NCI-H1105 treated with DMSO at 0.1 percent for 48 hours (cell line): ENCODE measurements at regions not wholly inside any gene's neighbourhood (a gene's known extent, or its start where the extent isn't known, plus 50 kb on each side); places are given as distances from the start of the nearest gene placed in this dataset.
"Not testable (repeated sequence)": the region's sequence is repeated elsewhere in the genome, so short reads cannot be mapped to it uniquely, and the experiment has no call there.

Experiments used
- DNase-seq: peaks from one replicate; lab custom pipeline; 2025; lab: John Stamatoyannopoulos, UW

DNA sequence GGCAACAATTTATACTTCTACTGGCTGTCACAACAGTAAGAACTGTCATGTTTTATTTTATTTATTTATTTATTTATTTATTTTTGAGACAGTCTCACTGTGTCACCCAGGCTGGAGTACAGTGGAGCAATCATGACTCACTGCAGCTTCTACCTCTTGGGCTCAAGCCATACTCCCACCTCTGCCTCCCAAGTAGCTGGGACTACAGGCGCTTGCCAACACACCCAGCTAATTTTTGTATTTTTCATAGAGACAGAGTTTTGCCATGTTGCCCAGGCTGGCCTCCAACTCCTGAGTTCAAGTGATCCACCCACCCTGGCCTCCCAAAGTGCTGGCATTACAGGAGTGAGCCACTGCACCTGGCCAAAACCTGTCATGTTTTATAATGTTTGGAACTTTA, 255.1 kb upstream of the DUSP10 start:
- not testable (repeated sequence) for DNase-seq

DNA sequence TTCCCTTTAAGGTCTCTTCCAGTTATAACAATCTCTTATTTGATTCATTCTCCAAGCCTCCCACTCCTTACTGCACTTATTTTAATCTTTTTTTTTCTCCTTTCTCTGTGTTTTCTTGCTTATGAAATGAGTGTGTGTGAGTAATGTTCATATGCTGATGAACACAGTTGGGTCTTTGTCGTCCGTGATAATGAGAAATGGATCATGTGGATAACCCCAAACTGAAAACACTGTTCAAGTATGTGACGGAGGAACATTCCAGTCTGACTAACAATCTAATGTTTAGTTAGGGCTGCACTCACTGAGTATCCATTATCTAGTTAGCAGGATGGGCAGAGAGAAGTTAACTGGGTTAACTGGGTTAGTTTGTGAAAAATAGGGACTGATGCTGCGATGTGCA, 253.1 kb upstream of the DUSP10 start:
- no peak for DNase-seq

DNA sequence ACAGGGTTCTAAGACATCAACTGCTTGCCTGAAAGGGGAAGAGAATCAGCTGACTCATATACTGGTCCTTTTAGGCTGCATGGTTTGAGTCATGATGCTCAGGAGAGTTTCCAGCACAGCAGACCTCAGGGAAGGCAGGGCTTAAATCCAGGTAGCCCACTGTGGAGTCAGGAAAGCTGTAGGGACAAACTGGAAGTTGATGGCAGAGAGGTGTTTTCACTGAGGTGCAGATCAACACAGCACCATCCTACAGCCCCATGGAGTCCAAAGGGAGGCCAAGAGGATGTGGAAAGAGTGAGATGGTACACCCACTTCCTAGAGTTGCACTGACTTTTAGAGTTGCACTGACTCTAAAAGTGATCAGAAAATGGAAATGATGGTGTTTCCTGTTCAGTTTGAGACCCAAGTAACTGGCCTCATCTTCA, 252.4 kb upstream of the DUSP10 start:
- DNase-seq = no peak

DNA sequence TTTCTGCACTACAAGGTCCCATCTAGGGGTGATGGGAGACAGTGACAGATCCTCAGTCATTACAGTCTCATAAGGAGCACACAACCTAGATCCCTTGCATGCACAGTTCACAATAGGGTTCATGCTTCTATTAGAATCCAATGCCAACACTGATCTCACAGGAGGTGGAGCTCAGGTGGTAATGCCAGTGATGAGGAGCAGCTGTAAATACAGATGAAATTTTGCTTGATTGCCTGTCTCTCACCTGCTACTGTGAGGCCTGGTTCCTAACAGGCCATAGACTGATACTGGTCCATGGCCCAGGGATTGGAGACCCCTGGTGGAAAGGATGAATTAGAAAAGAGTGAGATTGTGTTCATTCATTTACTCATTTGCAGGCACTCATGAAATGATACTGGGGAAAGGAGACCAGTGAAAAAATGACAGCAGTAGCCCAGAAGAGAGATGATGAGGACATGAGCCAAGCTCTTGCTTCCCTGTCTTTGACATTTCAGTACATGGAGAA, 251.6 kb upstream of the DUSP10 start:
- no peak for DNase-seq

DNA sequence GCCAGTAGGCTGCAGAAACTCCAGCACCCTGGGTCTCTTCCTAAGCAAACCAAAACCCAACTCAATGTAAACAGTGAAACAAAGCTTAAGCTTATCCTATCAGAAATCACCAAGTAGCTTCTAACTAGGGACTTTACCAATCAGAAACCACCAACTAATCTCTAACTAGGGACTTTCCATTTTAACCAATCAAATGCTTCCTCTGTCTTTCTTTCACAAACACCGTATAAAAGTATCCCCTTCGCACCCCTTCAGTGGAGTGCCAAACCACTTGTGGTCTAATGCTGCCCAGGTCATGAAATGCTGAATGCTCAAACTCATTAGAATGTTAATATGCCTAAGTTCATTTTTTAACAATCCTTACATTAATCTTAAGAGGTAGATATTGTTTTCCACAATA, 250.5 kb upstream of the DUSP10 start:
- DNase-seq = no peak

DNA sequence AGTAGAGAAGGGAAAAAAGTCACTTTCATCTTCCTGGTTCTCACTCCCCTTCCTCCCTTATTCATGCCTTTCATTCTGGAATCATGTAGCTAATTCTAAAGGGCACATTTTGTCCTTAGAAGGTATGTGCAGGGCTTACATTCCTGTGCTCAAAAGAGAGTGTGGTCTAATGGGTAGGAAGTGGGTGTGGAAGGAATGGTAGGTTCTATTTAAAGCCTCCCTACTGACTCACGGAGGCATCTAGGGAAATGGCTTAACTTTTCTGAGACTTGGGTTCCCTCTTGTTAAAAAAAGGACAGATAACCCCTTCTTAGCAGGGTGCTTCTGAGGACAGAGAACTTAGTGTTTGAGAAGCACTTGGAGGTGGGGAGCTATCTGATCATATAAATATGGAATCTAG, 249.3 kb upstream of the DUSP10 start:
- DNase-seq = no peak

DNA sequence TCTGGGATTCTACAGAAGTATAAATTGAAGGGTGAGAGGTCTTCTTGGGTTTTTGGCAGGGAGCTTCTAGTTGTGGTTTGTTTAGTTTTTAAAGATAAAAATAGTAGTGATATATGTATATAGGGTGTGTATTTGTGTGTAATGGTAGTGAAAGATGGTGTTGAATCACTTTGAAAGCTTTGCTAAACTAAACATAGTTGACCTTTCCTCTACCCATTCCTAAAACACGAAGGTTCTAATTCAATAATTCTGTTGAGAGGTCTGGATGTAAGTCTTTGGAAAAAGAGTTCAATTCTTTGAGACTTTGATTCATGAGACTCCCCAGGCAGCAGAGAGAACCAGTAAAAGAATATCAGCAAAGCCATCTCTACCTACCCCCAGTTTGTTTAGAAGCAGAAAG, 247.9 kb upstream of the DUSP10 start:
- no peak for DNase-seq

DNA sequence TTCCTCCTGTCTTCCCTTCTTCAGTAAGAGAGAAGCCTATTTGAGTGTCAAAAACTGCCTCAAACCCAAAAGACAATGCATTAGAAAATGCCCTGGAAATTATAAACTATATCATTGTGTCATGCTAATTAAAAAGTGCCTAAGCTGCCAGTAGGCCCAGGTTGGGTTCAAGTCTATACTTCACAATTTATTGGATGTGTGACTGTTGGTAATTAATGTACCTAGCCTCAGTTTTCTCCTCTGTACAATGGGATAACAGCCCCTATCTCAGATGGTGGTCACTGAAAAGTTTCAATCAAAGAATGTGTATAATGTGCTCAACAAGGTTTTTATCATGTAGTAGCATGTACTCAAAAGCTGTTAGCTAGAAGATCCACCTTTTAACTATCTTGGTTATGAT, 246.9 kb upstream of the DUSP10 start:
- no peak for DNase-seq

DNA sequence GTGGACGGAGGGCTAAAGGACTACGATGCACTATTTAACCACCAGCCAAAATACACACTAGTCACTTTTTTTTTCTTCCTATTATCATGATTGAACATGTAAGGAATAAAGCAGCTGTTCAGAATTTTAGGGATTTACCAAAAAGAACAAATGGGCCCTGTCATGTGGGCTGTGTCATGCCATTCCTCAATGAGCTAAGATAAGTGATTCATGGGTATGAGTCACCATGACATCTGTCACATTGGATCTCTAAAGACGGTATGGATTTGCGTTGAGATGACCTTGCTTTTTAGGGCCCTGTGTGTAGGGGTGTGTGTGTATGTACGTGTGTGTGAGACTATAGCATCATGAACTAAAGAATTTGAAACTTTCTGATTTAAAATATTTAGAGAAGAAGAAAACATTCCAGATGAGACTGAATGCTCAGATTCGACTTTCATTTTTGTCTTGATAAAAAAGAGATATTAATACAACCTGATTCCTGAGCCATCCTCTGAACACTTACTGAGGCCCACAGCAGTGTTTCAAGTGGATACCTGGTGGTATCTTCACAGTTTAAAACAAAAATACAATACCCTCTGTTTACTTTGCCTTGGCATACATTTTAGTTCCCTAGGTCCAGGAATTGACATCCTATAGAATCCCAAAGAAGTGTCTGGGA, 246.1 kb upstream of the DUSP10 start:
- DNase-seq = no peak

DNA sequence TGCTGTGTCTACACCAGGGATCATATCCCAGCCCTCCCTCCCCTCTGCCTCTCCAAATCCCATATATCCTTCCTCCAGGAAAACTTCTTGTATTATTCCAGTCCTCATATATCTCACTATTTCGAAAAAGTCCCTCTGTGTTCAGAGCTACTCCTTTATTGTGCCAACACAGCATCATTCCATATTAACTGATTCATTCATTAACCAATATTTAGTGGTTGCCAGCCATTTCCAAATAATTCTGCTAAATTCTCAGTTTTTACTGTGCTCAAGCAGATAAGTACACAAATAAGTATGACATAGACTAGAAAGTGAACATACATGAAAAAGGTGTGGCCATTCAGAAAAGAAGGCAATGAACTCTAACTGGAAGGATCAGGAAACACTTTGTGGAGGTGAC, 241.6 kb upstream of the DUSP10 start:
- no peak for DNase-seq

DNA sequence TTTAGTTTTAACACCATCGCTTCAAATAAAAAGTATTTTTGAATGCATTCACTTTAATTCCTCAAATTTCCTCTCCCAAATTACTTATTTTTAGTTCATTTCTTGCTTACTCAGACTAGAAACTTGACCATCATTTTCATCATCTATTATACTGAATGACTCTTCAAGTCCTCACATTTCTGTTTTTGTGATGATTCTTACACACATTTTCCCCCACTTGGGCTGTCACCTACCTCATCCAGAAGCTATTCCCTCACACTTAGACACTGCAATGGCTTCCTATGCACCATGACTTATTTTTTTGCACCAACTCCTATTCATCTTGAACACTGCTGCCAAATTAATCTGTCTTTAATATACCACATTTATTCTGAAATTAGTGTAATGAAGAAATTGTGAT, 239.6 kb upstream of the DUSP10 start:
- no peak for DNase-seq

DNA sequence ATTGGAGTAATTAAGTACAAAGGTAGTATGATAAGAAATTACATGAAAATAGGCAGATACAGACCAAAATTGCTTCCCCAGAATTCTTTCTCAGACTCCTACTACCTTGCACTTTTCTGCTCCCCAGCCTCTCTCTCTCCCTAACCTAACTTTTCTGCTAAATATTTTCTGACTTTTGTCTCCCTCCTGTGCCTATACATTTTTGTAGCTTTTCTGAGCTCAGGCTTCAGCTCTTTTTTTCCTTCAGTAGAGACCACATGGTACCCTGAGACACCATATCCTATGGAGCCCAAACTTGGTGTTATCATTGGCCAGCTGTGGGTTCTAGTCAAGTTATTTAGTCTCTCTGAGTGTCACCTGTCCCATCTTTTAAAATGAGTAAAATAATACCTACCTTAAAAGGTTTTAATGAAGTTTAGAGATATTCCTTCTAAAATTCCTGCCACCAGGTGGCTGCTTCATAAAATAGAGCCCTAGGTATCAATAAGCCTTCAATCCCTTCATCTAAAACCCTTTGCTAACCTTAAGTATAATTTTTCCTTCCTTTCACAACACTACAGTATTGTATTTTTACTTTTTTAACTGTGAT, 237.6 kb upstream of the DUSP10 start:
- no peak for DNase-seq

DNA sequence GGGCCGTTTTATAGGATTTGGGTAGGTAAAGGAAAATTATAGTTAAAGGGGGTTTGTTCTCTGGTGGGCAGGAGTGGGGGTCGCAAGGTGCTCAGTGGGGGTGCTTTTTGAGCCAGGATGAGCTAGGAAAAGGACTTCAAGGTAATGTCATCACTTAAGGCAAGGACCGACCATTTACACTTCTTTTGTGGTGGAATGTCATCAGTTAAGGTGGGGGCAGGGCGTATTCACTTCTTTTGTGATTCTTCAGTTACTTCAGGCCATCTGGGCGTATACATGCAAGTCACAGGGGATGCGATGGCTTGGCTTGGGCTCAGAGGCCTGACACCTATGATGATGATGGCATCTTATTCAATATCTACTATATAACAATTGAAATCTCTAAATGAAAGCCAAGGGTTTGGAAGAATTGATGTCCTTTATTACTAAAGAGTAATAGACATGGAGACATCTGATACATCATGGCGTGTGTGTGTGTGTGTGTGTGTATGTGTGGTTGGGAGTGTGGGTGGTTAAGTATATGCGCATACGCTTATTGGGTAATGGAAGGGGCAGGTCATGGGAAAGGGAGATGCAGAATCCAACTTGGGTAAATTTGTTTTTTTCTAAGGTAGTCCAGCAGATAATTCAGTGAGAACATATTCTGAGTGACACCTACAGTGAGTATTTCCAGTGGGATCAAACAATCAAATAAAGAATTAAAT, 236.9 kb upstream of the DUSP10 start:
- DNase-seq = not testable (repeated sequence)

DNA sequence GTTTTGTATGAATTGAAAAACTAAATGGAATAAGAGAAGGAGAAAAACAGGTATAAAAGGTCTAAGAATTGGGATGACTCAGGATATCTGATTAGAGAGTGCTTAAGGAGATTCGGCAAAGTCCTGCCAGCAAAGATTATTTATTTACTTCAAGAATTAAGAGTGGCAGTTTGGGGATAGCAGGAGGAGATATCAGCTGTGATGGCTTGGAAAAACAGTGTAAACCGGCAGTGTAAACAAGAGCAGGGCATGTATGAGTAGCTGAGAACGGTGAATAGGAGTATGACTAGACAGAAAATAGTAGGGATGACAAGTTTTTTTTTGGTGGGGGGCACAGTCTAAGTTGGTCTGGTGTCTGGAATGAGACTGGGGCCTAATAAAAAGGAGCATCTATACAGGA, 231.9 kb upstream of the DUSP10 start:
- not testable (repeated sequence) for DNase-seq

DNA sequence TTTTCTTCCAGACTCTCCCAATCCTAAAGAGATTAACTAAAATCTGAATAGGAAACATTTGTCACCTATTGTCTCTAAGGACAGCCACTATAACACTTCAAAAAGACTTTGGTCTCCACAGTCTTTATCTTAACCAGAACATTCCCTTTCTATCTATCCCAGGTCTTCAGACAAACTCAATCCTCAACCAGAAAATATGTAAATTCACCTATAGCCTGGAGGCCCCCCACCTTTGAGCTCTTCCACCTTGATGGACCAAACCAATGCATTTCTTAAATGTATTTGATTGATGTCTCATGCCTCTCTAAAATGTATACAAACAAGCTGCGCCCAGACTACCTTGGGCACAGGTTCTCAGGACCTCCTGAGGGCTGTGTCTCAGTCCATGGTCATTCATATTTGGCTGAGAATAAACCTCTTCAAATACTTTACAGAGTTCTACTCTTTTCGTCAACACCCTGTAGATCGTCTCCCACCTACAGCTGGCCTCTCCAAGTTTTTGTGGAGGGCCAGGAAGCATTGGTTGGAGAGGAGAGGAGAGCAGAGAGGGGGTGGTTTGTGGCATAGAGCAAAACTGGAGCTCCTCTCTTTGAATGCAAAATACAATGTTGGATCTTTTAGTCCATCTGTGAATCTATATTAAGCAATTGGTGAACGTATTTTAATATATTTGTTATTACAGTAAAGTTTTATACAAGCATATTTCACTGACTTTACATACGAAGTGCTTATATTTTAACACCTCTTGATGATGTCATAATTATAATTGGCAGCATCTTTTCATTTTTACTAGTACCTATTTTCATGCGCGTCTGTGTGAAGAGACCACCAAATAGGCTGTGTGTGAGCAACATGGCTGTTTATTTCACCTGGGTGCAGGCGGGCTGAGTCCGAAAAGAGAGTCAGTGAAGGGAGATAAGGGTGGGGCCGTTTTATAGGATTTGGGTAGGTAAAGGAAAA, 230.7 kb upstream of the DUSP10 start:
- DNase-seq = no peak

DNA sequence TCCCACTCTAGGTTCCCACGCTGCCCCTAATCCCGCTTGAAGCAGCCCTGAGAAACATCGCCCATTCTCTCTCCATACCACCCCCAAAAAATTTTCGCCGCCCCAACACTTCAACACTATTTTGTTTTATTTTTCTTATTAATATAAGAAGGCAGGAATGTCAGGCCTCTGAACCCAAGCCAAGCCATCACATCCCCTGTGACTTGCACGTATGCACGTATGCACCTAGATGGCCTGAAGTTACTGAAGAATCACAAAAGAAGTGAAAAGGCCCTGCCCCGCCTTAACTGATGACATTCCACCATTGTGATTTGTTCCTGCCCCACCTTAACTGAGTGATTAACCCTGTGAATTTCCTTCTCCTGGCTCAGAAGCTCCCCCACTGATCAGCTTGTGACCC, 229.1 kb upstream of the DUSP10 start:
- DNase-seq = not testable (repeated sequence)

DNA sequence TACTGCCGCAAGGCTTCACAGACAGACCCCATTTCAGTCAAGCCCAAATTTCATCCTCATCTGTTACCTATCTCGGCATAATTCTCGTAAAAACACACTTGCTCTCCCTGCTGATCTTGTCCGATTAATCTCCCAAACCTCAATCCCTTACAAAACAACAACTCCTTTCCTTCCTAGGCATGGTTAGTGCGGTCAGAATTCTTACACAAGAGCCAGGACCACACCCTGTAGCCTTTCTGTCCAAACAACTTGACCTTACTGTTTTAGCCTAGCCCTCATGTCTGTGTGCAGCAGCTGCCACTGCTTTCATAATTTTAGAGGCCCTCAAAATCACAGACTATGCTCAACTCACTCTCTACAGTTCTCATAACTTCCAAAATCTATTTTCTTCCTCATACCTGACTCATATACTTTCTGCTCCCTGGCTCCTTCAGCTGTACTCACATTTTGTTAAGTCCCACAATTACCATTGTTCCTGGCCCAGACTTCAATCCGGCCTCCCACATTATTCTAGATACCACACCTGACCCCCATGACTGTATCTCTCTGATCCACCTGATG, 227.5 kb upstream of the DUSP10 start:
- DNase-seq = not testable (repeated sequence)

DNA sequence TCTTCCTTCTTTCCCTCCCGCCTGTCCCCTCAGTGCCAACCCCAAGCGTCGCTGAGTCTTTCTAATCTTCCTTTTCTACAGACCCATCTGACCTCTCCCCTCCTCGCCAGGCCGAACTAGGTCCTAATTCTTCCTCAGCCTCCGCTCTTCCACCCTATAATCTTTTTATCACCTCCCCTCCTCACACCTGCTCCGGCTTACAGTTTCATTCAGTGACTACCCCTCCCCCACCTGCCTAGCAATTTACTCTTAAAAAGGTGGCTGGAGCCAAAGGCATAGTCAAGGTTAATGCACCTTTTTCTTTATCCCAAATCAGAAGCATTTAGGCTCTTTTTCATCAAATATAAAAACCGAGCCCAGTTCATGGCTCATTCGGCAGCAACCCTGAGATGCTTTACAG, 225.6 kb upstream of the DUSP10 start:
- DNase-seq = not testable (repeated sequence)

DNA sequence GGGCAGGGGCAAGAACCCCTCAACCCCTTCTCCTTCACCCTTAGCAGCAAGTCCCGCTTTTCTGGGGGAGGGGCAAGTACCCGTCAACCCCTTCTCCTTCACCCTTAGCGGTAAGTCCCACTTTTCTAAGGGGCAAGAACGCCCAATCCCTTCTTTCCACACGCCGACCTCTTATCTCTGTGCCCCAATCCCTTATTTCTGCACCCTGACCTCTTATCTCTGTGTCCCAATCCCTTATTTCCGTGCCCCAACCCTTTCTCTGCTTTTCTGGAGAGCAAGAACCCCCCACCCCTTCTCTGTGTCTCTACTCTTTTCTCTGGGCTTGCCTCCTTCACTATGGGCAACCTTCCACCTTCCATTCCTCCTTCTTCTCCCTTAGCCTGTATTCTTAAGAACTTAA, 225.0 kb upstream of the DUSP10 start:
- DNase-seq = not testable (repeated sequence)

DNA sequence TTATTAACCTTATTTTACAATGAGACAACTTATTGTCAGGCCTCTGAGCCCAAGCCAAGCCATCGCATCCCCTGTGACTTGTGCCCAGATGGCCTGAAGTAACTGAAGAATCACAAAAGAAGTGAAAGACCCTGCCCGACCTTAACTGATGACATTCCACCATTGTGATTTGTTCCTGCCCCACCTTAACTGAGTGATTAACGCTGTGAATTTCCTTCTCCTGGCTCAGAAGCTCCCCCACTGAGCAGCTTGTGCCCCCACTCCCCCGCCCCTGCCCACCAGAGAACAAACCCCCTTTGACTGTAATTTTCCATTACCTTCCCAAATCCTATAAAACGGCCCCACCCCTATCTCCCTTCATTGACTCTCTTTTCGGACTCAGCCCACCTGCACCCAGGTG, 224.0 kb upstream of the DUSP10 start:
- DNase-seq = not testable (repeated sequence)

DNA sequence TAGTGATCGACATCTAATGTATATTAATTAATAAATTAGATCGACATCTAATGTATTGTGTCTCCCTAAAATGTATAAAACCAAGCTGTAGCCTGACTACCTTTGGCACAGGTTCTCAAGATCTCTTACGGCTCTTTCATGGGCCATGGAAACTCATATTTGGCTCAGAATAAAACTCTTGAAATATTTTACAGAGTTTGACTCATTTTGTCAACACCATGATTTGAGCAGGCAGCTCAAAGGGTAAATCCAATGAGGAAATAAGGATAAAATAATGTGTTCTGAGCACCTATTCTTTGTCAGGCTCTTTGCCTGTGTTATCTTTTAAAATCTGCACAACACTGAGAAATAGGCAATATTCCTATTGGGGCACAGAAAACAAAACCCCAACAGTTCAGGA, 223.4 kb upstream of the DUSP10 start:
- no peak for DNase-seq

DNA sequence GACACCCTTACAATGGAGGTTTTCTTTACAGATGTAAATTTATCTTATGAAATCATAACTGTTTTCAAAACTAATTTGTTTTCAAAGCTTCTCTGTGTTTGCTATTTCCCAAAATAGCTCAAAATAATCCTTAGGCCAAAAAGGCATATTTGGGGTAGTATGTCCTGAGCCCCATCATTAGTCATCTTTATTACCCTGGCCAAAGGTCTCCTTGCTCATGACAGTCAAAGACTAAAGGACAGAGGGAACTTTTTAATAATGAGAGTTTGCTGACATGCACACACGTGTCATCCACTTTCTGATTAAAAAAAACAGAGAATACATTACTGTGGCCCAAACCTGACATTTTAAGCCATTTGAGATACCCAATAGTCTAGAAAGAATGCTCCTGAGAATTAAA, 221.9 kb upstream of the DUSP10 start:
- DNase-seq = no peak
